GM19395 (cell line): ENCODE measurements at regions not wholly inside any gene's neighbourhood (a gene's known extent, or its start where the extent isn't known, plus 50 kb on each side); places are given as distances from the start of the nearest gene placed in this dataset.

Experiments used
- ATAC-seq: cut with Tn5 transposase; IDR thresholded peaks from one replicate; pipeline ENCODE4 v1.9.1; 2021; ENCODE audit warnings: mild to moderate bottlenecking, moderate library complexity; ENCODE audit not compliant: unreplicated experiment

- ATAC-seq = no peak
Measured at GRCh38 chr17:77480509-77481215, 339.9 kb downstream of the SEC14L1 start.

- ATAC-seq = no peak
Measured at GRCh38 chr17:77481476-77482374, 341.0 kb downstream of the SEC14L1 start.

GRCh38 chr17:77482375-77483127, 341.8 kb downstream of the SEC14L1 start:
- ATAC-seq = no peak

- ATAC-seq = no peak
Measured at GRCh38 chr17:77483128-77483598, 342.4 kb downstream of the SEC14L1 start.

DNA sequence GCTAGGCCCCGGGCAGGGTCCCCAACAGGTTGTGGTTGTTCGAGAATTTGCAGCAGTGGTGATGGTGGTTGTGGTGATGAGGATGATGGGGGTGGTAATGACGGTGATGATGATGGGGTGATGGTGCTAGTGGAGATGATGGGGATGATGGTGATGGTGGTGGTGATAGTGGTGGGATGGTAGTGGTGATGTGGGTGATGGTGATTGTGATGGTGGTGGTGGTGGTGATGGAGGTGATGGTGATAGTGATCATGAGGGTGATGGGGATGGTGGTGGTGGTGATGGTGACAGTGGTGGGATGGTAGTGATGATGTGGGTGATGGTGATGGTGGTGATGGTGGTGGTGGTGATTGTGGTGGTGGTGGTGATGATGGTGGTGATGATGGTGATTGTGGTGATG, 343.3 kb downstream of the SEC14L1 start:
- no peak for ATAC-seq

- no peak for ATAC-seq
Measured at GRCh38 chr17:77485089-77485833, 344.5 kb downstream of the SEC14L1 start.

- ATAC-seq = no peak
Measured at GRCh38 chr17:77487211-77487629, 346.5 kb downstream of the SEC14L1 start.

GRCh38 chr17:77487677-77488530, 347.1 kb downstream of the SEC14L1 start:
- no peak for ATAC-seq

- no peak for ATAC-seq
Measured at GRCh38 chr17:77488531-77489238, 347.9 kb downstream of the SEC14L1 start.

DNA sequence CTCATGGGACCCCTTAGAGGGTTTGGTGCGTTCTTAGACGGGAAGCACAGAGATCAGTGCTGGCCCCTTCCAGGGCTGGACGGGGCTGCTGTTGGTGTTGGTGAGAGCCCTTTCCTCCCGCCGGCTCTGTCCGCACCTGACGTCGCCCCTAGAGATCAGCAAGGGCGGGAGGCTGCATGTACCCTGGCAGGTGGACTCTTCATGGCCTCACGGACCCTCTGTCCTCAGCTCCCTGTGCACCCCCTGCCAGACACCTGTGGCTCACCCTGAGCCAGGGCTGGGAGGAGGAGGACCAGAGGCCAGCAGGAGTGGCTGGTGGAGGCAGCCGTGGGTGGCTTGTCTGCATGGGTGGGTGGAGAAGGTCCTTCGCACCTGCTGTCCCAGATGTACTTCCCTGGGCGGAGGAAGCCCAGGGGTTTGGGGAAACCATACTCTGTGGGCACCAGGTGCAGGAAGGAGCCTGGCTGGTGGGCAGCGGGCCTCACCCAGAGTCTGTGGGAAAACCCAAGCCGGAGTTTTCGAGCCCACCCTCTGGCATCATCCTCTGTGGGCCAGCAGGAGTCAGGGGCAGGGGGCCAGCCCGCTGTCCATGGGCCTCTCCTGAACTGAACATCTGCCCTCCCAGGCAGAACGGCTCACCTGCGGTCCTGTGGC, 348.6 kb downstream of the SEC14L1 start:
- ATAC-seq = no peak

- ATAC-seq = no peak
Measured at GRCh38 chr17:77489893-77490255, 349.1 kb downstream of the SEC14L1 start.

GRCh38 chr17:77490361-77491183, 349.8 kb downstream of the SEC14L1 start:
- no peak for ATAC-seq

DNA sequence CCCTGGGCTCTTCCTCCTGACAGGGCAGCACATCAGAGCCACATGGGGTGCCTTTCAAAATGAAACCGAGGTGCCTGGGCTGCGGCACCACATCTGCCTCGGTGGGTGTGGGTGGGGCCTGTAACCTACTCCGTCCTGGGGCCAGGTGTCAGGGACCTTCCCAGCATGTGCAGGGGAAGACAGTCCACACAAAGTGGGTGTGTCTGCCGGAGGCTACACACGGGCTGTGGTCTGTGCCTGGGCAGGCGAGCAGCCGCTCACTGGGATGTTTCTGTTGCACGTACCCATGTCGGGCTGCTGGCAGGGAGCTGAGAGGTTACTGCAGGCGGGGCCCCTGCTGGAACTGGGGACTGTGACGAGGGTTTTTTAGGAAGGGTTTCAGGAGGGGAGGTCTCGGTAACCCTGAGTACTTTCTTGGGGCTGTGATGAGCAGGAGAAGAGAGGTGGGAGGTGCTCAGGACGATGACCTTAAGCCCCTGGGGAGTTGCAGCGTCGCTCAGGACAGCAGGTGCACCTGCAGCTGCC, 351.2 kb downstream of the SEC14L1 start:
- ATAC-seq = no peak

GRCh38 chr17:77492446-77493237, 351.9 kb downstream of the SEC14L1 start:
- ATAC-seq = no peak

DNA sequence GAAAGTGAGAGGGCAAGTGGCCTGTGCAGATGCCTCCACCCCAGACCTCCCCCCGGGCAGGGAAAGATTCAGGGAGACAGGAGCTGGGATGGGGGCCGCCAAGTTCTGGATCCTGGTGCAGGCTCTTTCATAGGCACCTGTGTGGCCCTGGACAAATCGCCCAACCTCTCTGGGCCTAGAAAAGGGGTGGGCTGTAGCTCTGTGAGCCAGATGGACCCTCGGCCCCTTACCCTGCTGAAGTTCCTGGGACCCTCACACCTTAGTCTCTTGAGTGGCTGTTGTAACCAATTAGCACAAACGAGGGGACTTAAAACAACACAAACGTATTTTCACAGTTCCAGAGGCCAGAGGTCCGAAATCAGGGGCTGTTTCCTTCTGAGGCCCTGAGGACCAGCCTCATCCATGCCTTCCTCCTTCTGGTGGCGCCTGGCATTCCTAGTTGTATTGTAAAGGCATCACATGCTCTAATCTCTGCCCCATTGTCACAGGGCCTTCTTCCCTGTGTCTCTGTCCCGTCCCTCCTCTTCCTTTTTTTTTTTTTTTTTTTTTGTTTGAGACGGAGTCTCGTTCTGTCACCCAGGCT, 352.6 kb downstream of the SEC14L1 start:
- no peak for ATAC-seq
